H1 (cell line): ENCODE measurements at regions not wholly inside any gene's neighbourhood (a gene's known extent, or its start where the extent isn't known, plus 50 kb on each side); places are given as distances from the start of the nearest gene placed in this dataset.

ENCODE experiments used
- CTCF ChIP-seq, 3 experiments: IDR thresholded peaks; 1 replicate in 2 of 3; 2 replicates in 1 of 3; pipeline versions ENCODE4 v1.5.1 to v1.6.1; 2011; ENCODE audit warnings: low read length in 3 of 3, mild to moderate bottlenecking in 3 of 3, inconsistent platforms in 2 of 3, low read depth in 1 of 3, moderate library complexity in 1 of 3; ENCODE audit not compliant: insufficient read depth in 1 of 3; ENCODE audit errors: control extremely low read depth in 1 of 3
- EZH2 ChIP-seq: fragments of 200-600 bp; sonication (generic); IDR thresholded peaks from 2 replicates; pipeline ENCODE4 v1.7.1; 2012; ENCODE audit warnings: low read depth, mild to moderate bottlenecking, moderate library complexity, low read length, inconsistent platforms; ENCODE audit not compliant: severe bottlenecking
- GABPA ChIP-seq: IDR thresholded peaks from 2 replicates; pipeline ENCODE4 v1.6.1; 2011; ENCODE audit warnings: mild to moderate bottlenecking, low read length, moderate library complexity, borderline replicate concordance; ENCODE audit not compliant: insufficient read depth
- MAFK ChIP-seq: IDR thresholded peaks from 2 replicates; pipeline ENCODE4 v1.6.1; 2012; ENCODE audit warnings: low read depth, mild to moderate bottlenecking, improper control_type of control experiment, low read length
- RXRA ChIP-seq: IDR thresholded peaks from 2 replicates; pipeline ENCODE4 v1.6.1; 2011; ENCODE audit warnings: low read depth, mild to moderate bottlenecking, low read length, moderate library complexity; ENCODE audit not compliant: insufficient read depth
- SUZ12 ChIP-seq: fragments of 200-600 bp; sonication (generic); IDR thresholded peaks from 2 replicates; pipeline ENCODE4 v1.6.1; 2012; ENCODE audit warnings: mild to moderate bottlenecking, inconsistent platforms, low read length, moderate library complexity, mixed read lengths
- TAF7 ChIP-seq: optimal IDR thresholded peaks from 2 replicates; pipeline ENCODE3; 2011; ENCODE audit warnings: low read depth, mild to moderate bottlenecking, inconsistent platforms, low read length, moderate library complexity, borderline replicate concordance
- YY1 ChIP-seq: IDR thresholded peaks from 2 replicates; pipeline ENCODE4 v1.6.1; 2011; ENCODE audit warnings: low read depth, mild to moderate bottlenecking, low read length

- TF ChIP-seq SUZ12, result no peak
- peak; percentile 45; the same call in 1 of the 2 replicates for TF ChIP-seq MAFK
- TF ChIP-seq YY1, result no peak
- no peak for TF ChIP-seq CTCF (IDR thresholded peaks at IDR 0.05; ENCODE audit: control extremely low read depth in 1 of 3, insufficient read depth in 1 of 3, low read depth in 1 of 3, low read length in 3 of 3)
- TF ChIP-seq GABPA, result no peak
- no peak for TF ChIP-seq TAF7
- TF ChIP-seq EZH2, result no peak
- TF ChIP-seq RXRA, result no peak
Observed at GRCh38 chr2:88924533-88924932, 233.1 kb downstream of the RPIA start.
